Stimulated activated CD8-positive, alpha-beta memory T cell treated with anti-CD3 and anti-CD28 coated beads, Interleukin-7, amount 100 ng/mL, for 48 hours (primary cell): ENCODE measurements at regions not wholly inside any gene's neighbourhood (a gene's known extent, or its start where the extent isn't known, plus 50 kb on each side); places are given as distances from the start of the nearest gene placed in this dataset.
"Not testable (repeated sequence)": the region's sequence is repeated elsewhere in the genome, so short reads cannot be mapped to it uniquely, and the experiment has no call there.

ENCODE experiments used
- DNase-seq, 2 donors: peaks; one replicate each; pipeline ENCODE4 v3.0.0-alpha.2; 2020; ENCODE audit warnings: low read depth in 1 of 2; ENCODE audit errors: extremely low read depth in 1 of 2

- not testable (repeated sequence) for DNase-seq
Measured at GRCh38 chr16:32847379-32847778, 171.4 kb upstream of the TP53TG3 start.

DNA sequence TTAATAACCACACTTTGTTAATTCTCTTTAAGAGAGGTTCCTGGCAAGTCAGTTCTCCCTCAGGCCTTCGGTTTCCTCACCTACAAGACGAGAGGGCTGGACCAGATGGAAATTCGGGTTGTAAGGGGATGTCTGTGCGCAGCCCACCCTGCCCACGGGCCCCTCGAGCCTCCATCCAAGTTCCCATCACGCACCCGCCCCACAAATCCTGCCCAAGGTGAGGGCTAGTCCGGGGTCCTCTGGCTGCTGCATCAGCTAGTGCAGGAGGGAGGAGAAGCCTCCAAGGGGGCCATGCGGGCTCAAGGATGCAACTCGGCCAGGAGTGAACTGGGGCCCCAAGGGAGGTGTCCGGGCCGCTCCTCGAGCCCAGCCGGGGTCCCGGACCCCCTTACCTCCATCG is 169.6 kb upstream of the TP53TG3 start:
- DNase-seq, result not testable (repeated sequence)

- DNase-seq, result not testable (repeated sequence)
Measured at GRCh38 chr16:32842844-32843243, 166.9 kb upstream of the TP53TG3 start.

- not testable (repeated sequence) for DNase-seq
Measured at GRCh38 chr16:32807280-32807679, 131.3 kb upstream of the TP53TG3 start.

- DNase-seq, result not testable (repeated sequence)
Measured at GRCh38 chr16:32805639-32806038, 129.7 kb upstream of the TP53TG3 start.
